Right atrium auricular region (tissue), 2 donors: ENCODE measurements at regions not wholly inside any gene's neighbourhood (a gene's known extent, or its start where the extent isn't known, plus 50 kb on each side); places are given as distances from the start of the nearest gene placed in this dataset.

Source experiments
- DNase-seq: peaks from one replicate; pipeline ENCODE4 v3.0.0-alpha.2; 2019; ENCODE audit warnings: low spot score
- H3K27ac ChIP-seq, 2 donors: fragments of 200-600 bp; sonication (generic); 1 replicate in 1 of 2; 2 replicates in 1 of 2; pipeline ENCODE4 v1.5.1; 2016 to 2019
- H3K27me3 ChIP-seq, 2 donors: fragments of 200-600 bp; sonication (generic); one replicate each; pipeline versions ENCODE4 v1.5.1 to v1.6.0; 2017 to 2019
- H3K36me3 ChIP-seq: fragments of 200-600 bp; sonication (generic); one replicate; pipeline ENCODE4 v1.5.1; 2016
- H3K4me1 ChIP-seq, 2 donors: fragments of 200-600 bp; sonication (generic); one replicate each; pipeline versions ENCODE4 v1.5.1 to v1.6.0; 2017 to 2019
- H3K4me3 ChIP-seq, 2 donors: fragments of 200-600 bp; sonication (generic); 1 replicate in 1 of 2; 2 replicates in 1 of 2; pipeline ENCODE4 v1.5.1; 2017 to 2019; ENCODE audit warnings: mild to moderate bottlenecking in 1 of 2, moderate library complexity in 1 of 2
- H3K9me3 ChIP-seq, 2 donors: fragments of 200-600 bp; sonication (generic); one replicate each; pipeline ENCODE4 v1.5.1; 2019
- TF ChIP-seq, protein P1 (sequence below), 2 donors: fragments of 200-600 bp; sonication (generic); IDR thresholded peaks; one replicate each; pipeline ENCODE4 v1.5.1; 2019; ENCODE audit warnings: antibody characterized with exemption in 2 of 2

- TF ChIP-seq, protein P1, sequence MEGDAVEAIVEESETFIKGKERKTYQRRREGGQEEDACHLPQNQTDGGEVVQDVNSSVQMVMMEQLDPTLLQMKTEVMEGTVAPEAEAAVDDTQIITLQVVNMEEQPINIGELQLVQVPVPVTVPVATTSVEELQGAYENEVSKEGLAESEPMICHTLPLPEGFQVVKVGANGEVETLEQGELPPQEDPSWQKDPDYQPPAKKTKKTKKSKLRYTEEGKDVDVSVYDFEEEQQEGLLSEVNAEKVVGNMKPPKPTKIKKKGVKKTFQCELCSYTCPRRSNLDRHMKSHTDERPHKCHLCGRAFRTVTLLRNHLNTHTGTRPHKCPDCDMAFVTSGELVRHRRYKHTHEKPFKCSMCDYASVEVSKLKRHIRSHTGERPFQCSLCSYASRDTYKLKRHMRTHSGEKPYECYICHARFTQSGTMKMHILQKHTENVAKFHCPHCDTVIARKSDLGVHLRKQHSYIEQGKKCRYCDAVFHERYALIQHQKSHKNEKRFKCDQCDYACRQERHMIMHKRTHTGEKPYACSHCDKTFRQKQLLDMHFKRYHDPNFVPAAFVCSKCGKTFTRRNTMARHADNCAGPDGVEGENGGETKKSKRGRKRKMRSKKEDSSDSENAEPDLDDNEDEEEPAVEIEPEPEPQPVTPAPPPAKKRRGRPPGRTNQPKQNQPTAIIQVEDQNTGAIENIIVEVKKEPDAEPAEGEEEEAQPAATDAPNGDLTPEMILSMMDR (IDR thresholded peaks at IDR 0.05): no peak
- H3K4me1 ChIP-seq: no peaks in the 10 kb centered on the region
- H3K27ac ChIP-seq: no peak overlapping the region
- H3K36me3 ChIP-seq: no peaks in the 10 kb centered on the region
- no peak for DNase-seq
- no peaks in the 10 kb centered on the region for H3K27me3 ChIP-seq
- no peaks in the 10 kb centered on the region for H3K9me3 ChIP-seq
- H3K4me3 ChIP-seq: no peak overlapping the region
These were observed 1001.4 kb downstream of the SQOR start for GRCh38 chr15:46636206-46636605.

GRCh38 chr15:46644501-46645481, 1010.0 kb downstream of the SQOR start:
- DNase-seq: no peak
- no peak overlapping the region for H3K4me3 ChIP-seq
- no peak overlapping the region for H3K27ac ChIP-seq
- no peaks in the 10 kb centered on the region for H3K9me3 ChIP-seq
- no peaks in the 10 kb centered on the region for H3K27me3 ChIP-seq
- TF ChIP-seq, protein P1 (IDR thresholded peaks at IDR 0.05): no peak
- H3K36me3 ChIP-seq: no peaks in the 10 kb centered on the region
- no peaks in the 10 kb centered on the region for H3K4me1 ChIP-seq

GRCh38 chr15:46646490-46646889, 1011.7 kb downstream of the SQOR start:
- Histone ChIP-seq H3K4me1 (no peaks in the 10 kb centered on the region), H3K36me3 (no peaks in the 10 kb centered on the region), H3K27me3 (no peaks in the 10 kb centered on the region), H3K4me3 (no peak overlapping the region), H3K9me3 (no peaks in the 10 kb centered on the region), H3K27ac (no peak overlapping the region)
- TF ChIP-seq, protein P1 (IDR thresholded peaks at IDR 0.05): no peak
- DNase-seq: no peak

GRCh38 chr15:46647046-46647445, 1012.2 kb downstream of the SQOR start:
- Histone ChIP-seq H3K27me3 (no peaks in the 10 kb centered on the region), H3K4me1 (no peaks in the 10 kb centered on the region), H3K36me3 (no peaks in the 10 kb centered on the region), H3K9me3 (no peaks in the 10 kb centered on the region), H3K27ac (no peak overlapping the region), H3K4me3 (no peak overlapping the region)
- TF ChIP-seq, protein P1 (IDR thresholded peaks at IDR 0.05): no peak
- no peak for DNase-seq

DNA sequence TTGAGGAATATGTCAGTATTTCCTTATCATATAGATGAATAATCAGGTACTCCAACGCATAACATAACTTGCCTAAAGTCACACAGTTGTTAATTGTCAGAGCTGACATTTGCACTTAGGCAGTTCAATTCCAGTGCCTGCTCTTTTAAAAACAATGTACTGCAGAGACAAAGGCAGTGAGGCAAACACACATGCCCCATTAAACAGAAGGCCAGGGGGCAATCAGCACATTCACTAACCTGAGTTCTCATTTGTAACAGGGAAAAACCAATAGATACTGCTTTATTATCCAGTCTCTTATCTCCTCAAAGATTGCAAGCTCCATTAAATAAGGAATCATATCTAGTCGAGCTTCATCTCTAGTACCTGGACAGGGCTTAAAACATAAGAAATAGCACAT, 1017.4 kb downstream of the SQOR start:
- Histone ChIP-seq H3K27me3 (no peaks in the 10 kb centered on the region), H3K36me3 (no peaks in the 10 kb centered on the region), H3K4me1 (no peaks in the 10 kb centered on the region), H3K4me3 (no peak overlapping the region), H3K9me3 (no peaks in the 10 kb centered on the region), H3K27ac (no peak overlapping the region)
- DNase-seq: no peak
- TF ChIP-seq, protein P1 (IDR thresholded peaks at IDR 0.05): no peak
